Stimulated activated CD4-positive, alpha-beta T cell treated with anti-CD3 and anti-CD28 coated beads, Interleukin-12 subunit alpha, Interleukin-12 subunit beta, amount 100 ng/mL, for 4 hours (primary cell): ENCODE measurements at regions not wholly inside any gene's neighbourhood (a gene's known extent, or its start where the extent isn't known, plus 50 kb on each side); places are given as distances from the start of the nearest gene placed in this dataset.

Source experiments
- DNase-seq: peaks from one replicate; pipeline ENCODE4 v3.0.0-alpha.2; 2020

DNA sequence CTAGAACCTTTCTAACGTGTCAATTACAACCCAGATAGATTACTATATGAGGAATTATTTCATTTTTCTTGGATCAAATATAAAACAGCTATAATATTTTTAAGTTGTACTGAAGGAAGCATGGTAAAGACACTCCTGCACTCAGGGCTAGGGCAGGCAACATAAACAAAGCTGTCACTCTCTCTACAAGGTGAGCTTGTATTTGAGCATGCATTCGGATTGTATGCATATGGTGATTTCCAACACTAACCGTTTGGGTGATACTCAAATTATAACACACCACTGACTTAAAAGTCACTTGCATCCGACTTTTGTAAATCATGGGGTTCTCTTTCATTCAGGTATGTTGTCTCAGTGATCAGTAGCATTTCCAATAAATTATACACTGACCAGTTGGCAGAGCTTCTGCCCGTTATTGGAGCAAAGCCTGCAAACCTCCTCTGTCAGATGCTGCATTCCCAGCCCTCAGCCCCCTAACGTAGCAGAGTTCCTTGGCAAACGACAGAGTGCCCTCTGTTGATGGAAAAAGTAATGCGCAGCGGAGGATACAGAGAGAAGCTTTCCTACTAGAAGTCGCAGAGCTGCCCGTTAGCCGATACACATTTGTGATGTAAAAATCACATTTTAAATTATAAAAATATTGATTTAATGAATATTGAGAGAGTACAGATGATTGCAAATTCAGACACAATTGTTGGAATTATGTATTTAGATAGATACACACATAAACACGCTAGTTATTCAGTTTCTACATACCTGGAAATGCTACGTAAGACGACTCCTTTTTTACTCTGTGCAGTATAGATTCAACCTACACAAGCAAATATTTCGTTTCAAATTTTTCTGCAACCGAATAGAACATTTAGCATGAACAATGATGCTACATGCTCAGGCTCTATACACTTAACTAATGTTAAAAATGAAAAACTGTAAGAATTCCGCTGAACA, 173.9 kb upstream of the SP4 start:
- DNase-seq = peak; percentile 25

DNA sequence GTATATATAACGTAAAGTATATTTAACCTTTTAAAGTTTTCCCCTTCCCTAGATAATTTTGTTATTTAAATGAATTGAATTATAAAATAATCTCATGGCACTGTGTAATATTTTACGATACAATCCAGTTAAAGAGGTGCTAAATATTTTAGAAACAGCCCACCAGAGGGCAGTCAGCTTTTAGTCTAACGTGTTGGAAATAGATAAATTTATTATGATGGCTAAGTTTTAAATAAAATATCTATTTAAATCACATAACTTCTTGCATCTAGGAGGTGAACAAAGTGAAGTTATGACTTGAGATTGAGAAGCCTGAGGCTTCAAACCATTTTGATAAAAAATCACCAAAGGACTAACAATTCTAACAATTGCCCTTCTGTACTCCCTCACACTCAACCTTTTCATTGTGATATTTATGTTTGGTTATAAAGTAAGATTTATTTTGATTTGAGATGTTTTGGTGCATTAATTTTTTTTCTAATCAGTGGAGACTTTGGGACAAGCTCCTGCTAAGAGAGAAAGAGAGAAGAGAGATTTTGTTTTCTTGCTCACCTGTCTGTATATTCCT, 171.5 kb upstream of the SP4 start:
- no peak for DNase-seq

DNA sequence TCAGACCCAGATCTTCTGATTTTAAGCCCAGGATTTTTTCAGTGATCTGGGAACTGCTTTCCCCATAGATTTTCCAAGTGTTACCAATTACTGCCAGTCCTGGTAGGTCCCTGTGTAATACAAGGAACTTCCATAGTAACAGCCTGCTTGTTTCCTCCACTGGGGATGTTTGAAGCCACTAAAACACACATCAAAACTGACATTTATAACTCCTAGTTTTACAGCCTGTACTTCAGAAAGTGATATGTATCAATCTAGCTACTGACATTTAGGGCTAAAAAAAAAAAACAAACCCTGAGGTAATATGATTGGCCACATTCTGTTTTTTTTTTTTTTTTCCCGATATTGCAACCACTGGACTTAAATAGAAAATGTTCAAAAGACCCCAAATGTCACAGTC, 166.9 kb upstream of the SP4 start:
- no peak for DNase-seq

DNA sequence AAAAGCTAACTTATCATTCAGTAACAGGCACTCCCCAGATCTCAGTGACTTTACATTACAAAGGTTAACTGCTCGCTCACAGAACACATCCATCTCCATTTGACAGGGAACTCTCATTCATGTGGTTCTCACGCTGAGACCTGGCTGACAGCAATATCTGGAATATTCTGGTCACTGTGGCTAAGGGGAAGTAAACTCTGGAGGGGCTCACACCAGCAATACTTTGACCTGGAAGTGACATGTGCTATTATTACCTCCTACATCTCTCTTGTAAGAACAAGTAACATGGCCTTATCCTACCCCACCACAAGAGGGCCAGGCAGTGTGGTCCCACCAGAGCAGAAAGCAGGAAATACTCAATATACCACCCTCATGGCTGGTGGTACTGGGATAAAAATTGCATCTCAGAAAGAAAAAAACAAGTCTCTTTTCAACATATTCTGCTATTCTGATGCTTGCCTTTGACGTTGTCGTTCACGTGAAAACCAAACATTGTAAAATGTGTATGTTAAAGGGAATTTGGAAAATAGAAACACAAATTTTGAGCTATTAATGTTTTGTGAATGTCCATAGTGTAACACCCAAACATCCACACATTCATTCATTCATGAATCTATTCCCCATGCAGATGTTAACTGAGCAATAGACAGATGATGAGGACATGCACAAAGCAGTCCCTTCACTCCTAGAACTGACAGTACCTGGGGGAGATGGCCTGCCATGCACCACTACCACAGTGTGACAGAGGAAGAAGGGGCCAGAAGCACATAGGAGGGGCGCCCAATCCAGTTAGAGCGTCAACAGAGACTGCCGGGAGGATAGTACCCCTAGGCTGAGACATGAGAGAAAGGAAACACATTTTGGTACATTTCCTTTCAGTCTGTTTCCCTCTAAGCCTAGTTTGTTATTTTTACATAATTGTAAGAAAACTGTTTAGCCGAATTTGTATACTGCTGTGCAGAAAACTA, 166.0 kb upstream of the SP4 start:
- DNase-seq = peak; percentile 28

GRCh38 chr7:21269021-21269420, 158.9 kb upstream of the SP4 start:
- DNase-seq = no peak

- no peak for DNase-seq
These were observed 151.3 kb upstream of the SP4 start for GRCh38 chr7:21276471-21277035.

DNA sequence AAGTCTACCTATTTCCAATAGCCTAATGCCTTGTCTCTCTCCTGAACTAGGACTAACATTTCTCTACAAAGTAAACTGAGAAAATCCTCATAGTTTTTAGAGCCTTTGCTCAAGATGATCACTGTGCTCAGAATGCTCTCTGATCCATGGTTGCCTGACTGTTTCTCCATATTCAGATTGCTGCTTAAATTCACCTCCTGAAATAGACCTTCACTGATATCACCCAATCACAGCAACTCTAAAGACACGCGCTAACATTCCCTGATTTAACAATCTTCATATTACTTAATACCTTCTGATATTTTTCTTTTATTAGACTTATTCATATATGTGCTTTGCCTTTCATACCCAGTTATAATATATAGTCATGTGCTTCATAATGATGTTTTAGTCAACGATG, 148.9 kb upstream of the SP4 start:
- no peak for DNase-seq

- no peak for DNase-seq
These were observed 146.7 kb upstream of the SP4 start for GRCh38 chr7:21281193-21281592.

GRCh38 chr7:21293771-21294170, 134.1 kb upstream of the SP4 start:
- no peak for DNase-seq

DNA sequence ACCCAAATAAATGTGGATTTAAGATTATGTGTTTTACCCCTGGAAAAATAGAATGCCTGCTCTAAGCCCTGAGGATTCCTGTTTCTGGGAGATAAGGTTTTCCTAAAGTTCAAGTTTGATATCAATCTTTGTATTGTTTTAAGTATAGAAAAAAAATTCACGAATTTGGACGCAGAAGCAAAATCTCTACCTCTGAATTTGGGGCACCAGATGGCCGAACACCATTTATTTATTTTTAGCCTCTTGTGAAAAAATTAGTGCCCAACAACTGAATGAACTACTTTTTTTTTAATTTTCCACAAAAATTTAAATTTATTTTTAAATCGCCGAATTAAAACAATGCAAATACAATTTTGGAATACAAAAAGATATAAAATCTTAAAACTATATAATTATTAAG, 128.1 kb upstream of the SP4 start:
- DNase-seq = no peak

DNA sequence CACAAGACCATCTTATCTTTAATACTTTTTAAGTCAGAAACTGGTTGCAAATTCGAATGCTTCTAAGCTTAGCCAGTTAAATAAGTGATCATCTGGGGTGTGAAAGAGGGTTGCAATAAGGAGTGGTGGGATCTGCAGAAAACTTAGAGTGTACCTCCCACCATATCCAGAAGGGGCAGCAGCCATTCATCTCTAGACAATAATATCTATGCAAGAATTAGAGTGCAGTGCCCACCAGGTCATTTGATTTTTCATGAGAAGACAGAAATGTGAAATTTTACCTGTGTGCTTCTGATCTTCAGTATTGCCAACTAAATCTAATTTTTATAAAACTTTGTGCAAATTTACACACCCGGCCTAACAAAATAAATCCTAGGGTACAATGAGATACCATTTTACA, 127.2 kb upstream of the SP4 start:
- DNase-seq = no peak

- no peak for DNase-seq
These were observed 123.0 kb upstream of the SP4 start for GRCh38 chr7:21304808-21305375.

DNA sequence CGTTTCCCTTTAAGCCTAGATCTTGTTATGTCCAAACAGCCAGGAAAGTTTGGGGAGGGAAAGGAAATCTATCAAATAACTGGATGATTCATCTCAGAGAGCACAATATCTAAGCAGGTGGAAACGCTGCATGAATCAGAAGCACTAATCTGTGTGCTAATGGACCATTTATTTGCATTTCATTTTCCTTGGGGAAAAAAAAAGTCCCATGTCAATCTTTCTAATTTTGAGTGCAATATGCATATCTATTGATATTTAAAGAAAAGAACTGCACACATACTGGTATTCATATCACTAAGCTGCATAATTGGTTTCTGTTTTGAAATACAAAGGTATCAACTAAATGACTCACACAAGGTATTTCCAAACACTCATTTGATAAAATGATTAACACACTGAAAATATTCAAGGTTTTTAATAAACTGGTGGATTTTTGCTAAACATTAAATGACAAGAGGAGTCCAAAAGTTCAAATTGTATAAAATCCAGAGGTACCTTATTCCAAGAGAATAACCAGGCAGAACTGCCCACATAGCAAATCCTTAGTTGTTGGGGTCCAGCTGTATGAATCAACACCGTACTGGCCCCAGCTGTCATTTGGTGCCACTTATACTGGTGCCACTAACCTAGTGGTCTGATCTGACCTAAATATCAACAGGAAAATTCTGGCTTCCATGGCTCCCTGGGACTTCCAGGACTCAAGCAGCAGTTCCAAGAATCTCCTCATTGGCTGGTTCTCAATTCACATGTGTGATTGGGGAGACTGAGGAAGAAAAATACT, 122.2 kb upstream of the SP4 start:
- DNase-seq = no peak

DNA sequence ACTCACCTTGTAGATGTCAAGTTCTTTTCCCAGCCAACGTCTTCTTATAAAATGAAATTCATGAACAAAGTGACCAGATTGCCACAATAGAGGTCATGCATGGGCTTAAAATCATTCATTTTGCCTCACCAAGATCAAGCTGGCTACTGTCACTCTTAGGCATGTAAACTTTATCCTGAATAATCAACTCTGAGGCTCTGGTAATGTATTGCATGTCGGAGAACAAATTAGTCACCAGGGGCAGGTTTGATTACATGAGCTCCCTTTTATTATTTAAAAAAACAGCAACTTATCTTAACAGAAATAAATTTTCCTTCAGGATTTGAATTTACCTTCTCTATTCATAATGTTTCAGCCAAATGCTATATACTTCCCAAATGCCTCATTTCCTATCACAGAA, 112.9 kb upstream of the SP4 start:
- no peak for DNase-seq

GRCh38 chr7:21317966-21318915, 109.6 kb upstream of the SP4 start:
- no peak for DNase-seq

- no peak for DNase-seq
These were observed 109.0 kb upstream of the SP4 start for GRCh38 chr7:21318916-21319270.

GRCh38 chr7:21326241-21326640, 101.6 kb upstream of the SP4 start:
- DNase-seq = no peak

- no peak for DNase-seq
These were observed 101.0 kb upstream of the SP4 start for GRCh38 chr7:21326921-21327320.

GRCh38 chr7:21327422-21328409, 100.2 kb upstream of the SP4 start:
- no peak for DNase-seq
